Astrocyte of the spinal cord (primary cell): ENCODE measurements at regions not wholly inside any gene's neighbourhood (a gene's known extent, or its start where the extent isn't known, plus 50 kb on each side); places are given as distances from the start of the nearest gene placed in this dataset.
A peak's percentile ranks its signal among the peaks of the same experiment; 100 is the strongest.

Experiments used
- DNase-seq: peaks from one replicate; pipeline ENCODE4 v3.0.0; 2011; ENCODE audit warnings: low read depth, low spot score
- H3K4me3 ChIP-seq: 2 replicates; pipeline ENCODE4 v1.5.1; 2011; ENCODE audit warnings: low read depth, mild to moderate bottlenecking, low read length, moderate library complexity
- CTCF ChIP-seq: IDR thresholded peaks from 2 replicates; pipeline ENCODE4 v1.5.1; 2012; ENCODE audit warnings: low read depth, mild to moderate bottlenecking, low read length, inconsistent platforms
- in situ Hi-C: cut with HindIII; loops from 2 replicates; pipeline ENCODE4 v1.10.0; 2017; ENCODE audit warnings: low sequenced_read_pairs

- in situ Hi-C loops = no loop called here
- TF ChIP-seq CTCF = no peak
- DNase-seq = no peak
- no peak overlapping the region for H3K4me3 ChIP-seq
Observed at GRCh38 chr10:60728056-60728455, 50.2 kb upstream of the CDK1 start.

GRCh38 chr10:60726257-60726656 lies 52.0 kb upstream of the CDK1 start:
- in situ Hi-C loops = no loop called here
- no peak for TF ChIP-seq CTCF
- DNase-seq = no peak
- H3K4me3 ChIP-seq = no peak overlapping the region

GRCh38 chr10:60722623-60723022 lies 55.7 kb upstream of the CDK1 start:
- no peak for TF ChIP-seq CTCF
- in situ Hi-C loops = no loop called here
- H3K4me3 ChIP-seq = no peak overlapping the region
- no peak for DNase-seq

GRCh38 chr10:60719721-60720120 lies 58.6 kb upstream of the CDK1 start:
- in situ Hi-C loops = no loop called here
- no peak for TF ChIP-seq CTCF
- no peak for DNase-seq
- H3K4me3 ChIP-seq = no peak overlapping the region

GRCh38 chr10:60718886-60719285 lies 59.4 kb upstream of the CDK1 start:
- DNase-seq = peak; percentile 36
- no peak for TF ChIP-seq CTCF
- H3K4me3 ChIP-seq = no peak overlapping the region
- in situ Hi-C loops = no loop called here

- in situ Hi-C loops = no loop called here
- no peak for DNase-seq
- no peak overlapping the region for H3K4me3 ChIP-seq
- TF ChIP-seq CTCF = no peak
Observed at GRCh38 chr10:60717852-60718251, 60.4 kb upstream of the CDK1 start.

- in situ Hi-C loops = no loop called here
- peak; percentile 38 for DNase-seq
- TF ChIP-seq CTCF = no peak
- no peak overlapping the region for H3K4me3 ChIP-seq
Observed at GRCh38 chr10:60714233-60714632, 64.0 kb upstream of the CDK1 start.
